SU-DHL-6 (cell line): ENCODE measurements at regions not wholly inside any gene's neighbourhood (a gene's known extent, or its start where the extent isn't known, plus 50 kb on each side); places are given as distances from the start of the nearest gene placed in this dataset.

ENCODE experiments used
- EZH2phosphoT487 ChIP-seq: fragments of 200-600 bp; sonication (generic), shearing (Covaris generic); conservative IDR thresholded peaks from 2 replicates; pipeline ENCODE4 v1.6.1; 2018; ENCODE audit warnings: mild to moderate bottlenecking, antibody characterized with exemption, low read length, moderate library complexity, mixed read lengths
- TF ChIP-seq, protein P1 (sequence below): fragments of 200-600 bp; sonication (generic); IDR thresholded peaks from one replicate; pipeline ENCODE4 v1.5.1; 2017; ENCODE audit warnings: antibody characterized with exemption, mild to moderate bottlenecking, low read length, moderate library complexity; ENCODE audit not compliant: insufficient read depth, poor library complexity, severe bottlenecking

DNA sequence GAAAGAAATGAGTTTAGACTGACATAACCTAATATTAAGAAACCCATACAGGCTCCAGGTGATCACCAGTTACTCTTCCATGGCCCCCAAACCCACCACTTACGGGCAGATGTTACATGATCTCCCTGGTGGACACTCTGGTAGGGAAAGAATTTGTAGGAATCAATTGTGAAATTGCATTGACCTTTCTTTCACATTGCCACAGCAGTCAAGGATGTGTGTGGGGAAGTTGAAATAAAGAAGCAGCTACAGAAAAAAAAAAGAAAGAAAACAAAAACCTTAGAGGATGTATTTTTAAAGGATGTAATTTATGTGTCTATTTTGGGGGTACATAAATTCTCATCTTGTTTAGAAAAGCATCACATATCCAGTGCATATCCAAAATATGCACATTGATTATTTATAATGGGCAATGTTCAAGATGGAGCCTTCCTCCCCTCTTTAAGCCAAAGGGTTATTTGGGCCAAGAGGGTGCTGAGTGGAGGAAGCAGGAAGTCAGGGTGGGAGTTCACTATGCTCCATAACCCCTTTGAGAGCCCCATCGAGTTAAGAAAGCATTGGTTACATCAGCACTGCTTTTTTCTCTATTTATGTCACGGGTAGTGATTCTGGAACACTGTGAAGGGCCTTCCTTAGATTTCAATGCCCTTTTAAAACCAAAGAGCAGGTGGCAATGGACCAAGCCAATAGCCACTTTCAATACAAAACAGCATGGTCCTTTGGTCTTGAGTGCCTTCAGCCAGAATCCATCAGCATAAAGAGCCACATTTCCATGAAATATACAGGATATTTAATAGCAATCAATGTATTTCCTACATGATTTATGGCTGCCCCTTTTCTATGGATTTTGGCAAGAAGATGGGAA is 169.6 kb downstream of the LACC1 start:
- TF ChIP-seq, protein P1, sequence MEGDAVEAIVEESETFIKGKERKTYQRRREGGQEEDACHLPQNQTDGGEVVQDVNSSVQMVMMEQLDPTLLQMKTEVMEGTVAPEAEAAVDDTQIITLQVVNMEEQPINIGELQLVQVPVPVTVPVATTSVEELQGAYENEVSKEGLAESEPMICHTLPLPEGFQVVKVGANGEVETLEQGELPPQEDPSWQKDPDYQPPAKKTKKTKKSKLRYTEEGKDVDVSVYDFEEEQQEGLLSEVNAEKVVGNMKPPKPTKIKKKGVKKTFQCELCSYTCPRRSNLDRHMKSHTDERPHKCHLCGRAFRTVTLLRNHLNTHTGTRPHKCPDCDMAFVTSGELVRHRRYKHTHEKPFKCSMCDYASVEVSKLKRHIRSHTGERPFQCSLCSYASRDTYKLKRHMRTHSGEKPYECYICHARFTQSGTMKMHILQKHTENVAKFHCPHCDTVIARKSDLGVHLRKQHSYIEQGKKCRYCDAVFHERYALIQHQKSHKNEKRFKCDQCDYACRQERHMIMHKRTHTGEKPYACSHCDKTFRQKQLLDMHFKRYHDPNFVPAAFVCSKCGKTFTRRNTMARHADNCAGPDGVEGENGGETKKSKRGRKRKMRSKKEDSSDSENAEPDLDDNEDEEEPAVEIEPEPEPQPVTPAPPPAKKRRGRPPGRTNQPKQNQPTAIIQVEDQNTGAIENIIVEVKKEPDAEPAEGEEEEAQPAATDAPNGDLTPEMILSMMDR, result no peak
- no peak for TF ChIP-seq EZH2phosphoT487
